SJSA1 (cell line): ENCODE measurements at regions not wholly inside any gene's neighbourhood (a gene's known extent, or its start where the extent isn't known, plus 50 kb on each side); places are given as distances from the start of the nearest gene placed in this dataset.

Source experiments
- DNase-seq, 2 experiments: peaks; one replicate each; pipeline ENCODE4 v3.0.0-alpha.2; 2015 to 2020; ENCODE audit warnings: low spot score in 2 of 2, low read depth in 1 of 2
- H3K27ac ChIP-seq: fragments of 250-450 bp; sonication (Bioruptor Pico); 2 replicates; pipeline ENCODE4 v1.5.1; 2020; ENCODE audit warnings: mild to moderate bottlenecking, moderate library complexity
- H3K27me3 ChIP-seq: fragments of 250-450 bp; sonication (Bioruptor Pico); replicated peaks from 2 replicates; pipeline ENCODE4 v1.5.1; 2020; ENCODE audit warnings: mild to moderate bottlenecking, moderate library complexity
- H3K36me3 ChIP-seq: fragments of 250-450 bp; sonication (Bioruptor Pico); 2 replicates; pipeline ENCODE4 v1.5.1; 2020; ENCODE audit warnings: mild to moderate bottlenecking
- H3K4me1 ChIP-seq: fragments of 250-450 bp; sonication (Bioruptor Pico); replicated peaks from 2 replicates; pipeline ENCODE4 v1.6.1; 2021; ENCODE audit warnings: mild to moderate bottlenecking
- H3K4me3 ChIP-seq: fragments of 250-450 bp; sonication (Bioruptor Pico); 2 replicates; pipeline ENCODE4 v1.5.1; 2020; ENCODE audit warnings: mild to moderate bottlenecking
- H3K9me3 ChIP-seq: fragments of 250-450 bp; sonication (Bioruptor Pico); replicated peaks from 2 replicates; pipeline ENCODE4 v1.5.1; 2020; ENCODE audit warnings: mild to moderate bottlenecking

DNA sequence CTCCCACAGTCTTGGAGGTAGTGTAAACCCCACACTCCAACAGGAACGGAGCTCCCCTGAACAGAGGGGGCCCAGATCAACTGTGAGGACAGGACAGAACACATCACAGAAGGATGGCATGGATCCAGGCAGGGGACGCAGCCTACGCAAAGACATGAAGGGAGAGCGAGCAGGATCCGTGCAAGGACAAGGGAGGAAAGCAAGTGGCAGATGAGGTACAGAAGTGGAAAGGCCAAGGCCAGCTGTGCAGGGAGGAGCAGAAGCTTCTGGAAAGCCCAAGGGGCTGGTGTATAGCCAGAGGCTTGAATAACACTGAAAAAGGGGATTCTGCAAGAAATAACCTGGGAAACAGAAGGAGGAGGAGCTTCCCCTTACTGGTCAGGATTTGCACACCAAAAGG lies 81.2 kb downstream of the SIPA1L2 start:
- no peaks in the 10 kb centered on the region for H3K9me3 ChIP-seq
- no peaks in the 10 kb centered on the region for H3K36me3 ChIP-seq
- no peaks in the 10 kb centered on the region for H3K27me3 ChIP-seq
- no peak overlapping the region for H3K4me3 ChIP-seq
- H3K4me1 ChIP-seq = peaks cover 8% of the 10 kb centered on the region
- H3K27ac ChIP-seq = no peak overlapping the region
- no peak for DNase-seq

GRCh38 chr1:232547938-232548484 lies 81.9 kb downstream of the SIPA1L2 start:
- Histone ChIP-seq H3K27ac (no peak overlapping the region), H3K36me3 (no peaks in the 10 kb centered on the region), H3K27me3 (no peaks in the 10 kb centered on the region), H3K9me3 (no peaks in the 10 kb centered on the region), H3K4me1 (peaks cover 6% of the 10 kb centered on the region; the same call in 1 of the 2 replicates), H3K4me3 (no peak overlapping the region)
- no peak for DNase-seq

DNA sequence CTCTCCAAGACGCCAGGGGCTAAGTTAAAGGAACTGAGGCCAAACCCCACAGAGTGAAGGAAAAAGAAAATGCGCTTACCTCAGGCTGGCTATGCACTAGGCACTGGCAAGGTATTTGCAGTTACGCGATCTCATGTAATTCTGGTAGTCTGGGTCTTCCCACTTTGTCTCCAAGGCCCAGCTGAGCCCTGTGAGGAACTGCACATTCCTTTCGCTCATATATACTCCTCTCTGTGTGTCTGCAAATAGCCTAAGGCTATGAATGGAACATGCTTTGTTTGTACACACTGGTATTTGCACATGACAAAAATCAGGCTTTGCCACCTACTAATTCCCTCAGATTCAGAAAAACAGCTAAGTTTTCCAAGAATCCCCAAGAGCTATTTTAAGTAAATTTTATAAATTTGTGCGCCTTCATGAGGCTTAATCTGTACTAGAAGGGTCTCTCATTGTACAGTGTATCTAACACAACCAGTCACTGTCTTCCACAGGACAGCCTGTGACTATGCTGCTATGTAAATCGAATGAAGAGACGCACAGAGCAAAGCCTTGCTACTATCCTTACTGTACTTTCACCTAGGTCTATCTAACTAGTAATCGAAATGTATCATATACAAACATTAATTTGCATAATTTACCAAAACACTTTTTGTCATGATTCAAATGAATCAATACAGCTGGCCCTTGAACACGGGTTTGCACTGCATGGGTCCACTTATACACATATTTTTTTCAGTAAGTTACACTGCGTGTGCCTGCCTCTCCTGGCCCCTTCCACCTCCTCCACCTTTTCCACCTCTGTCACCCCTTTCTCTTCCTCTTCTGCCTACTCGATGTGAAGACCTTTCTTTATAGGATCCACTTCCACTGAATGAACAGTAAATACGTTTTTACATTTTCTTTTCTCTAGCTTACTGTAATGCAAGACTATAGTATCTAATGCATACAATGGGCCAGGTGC lies 87.0 kb downstream of the SIPA1L2 start:
- DNase-seq = no peak
- no peaks in the 10 kb centered on the region for H3K9me3 ChIP-seq
- H3K36me3 ChIP-seq = no peaks in the 10 kb centered on the region
- no peak overlapping the region for H3K27ac ChIP-seq
- H3K4me3 ChIP-seq = no peak overlapping the region
- no peaks in the 10 kb centered on the region for H3K27me3 ChIP-seq
- peaks cover 19% of the 10 kb centered on the region for H3K4me1 ChIP-seq

- no peak overlapping the region for H3K4me3 ChIP-seq
- H3K4me1 ChIP-seq = peaks cover 18% of the 10 kb centered on the region
- no peak for DNase-seq
- no peaks in the 10 kb centered on the region for H3K27me3 ChIP-seq
- peak overlapping the region; percentile 69; the same call in 1 of the 2 replicates for H3K27ac ChIP-seq
- no peaks in the 10 kb centered on the region for H3K36me3 ChIP-seq
- no peaks in the 10 kb centered on the region for H3K9me3 ChIP-seq
Observed at GRCh38 chr1:232538943-232539302, 91.0 kb downstream of the SIPA1L2 start.

GRCh38 chr1:232538224-232538942 lies 91.5 kb downstream of the SIPA1L2 start:
- peaks cover 18% of the 10 kb centered on the region for H3K4me1 ChIP-seq
- no peaks in the 10 kb centered on the region for H3K27me3 ChIP-seq
- H3K9me3 ChIP-seq = no peaks in the 10 kb centered on the region
- H3K36me3 ChIP-seq = no peaks in the 10 kb centered on the region
- peak overlapping the region; percentile 69 for H3K27ac ChIP-seq
- peak; percentile 62 to 70 for DNase-seq
- H3K4me3 ChIP-seq = no peak overlapping the region

GRCh38 chr1:232534552-232535517 lies 95.1 kb downstream of the SIPA1L2 start:
- Histone ChIP-seq H3K4me1 (peaks cover 22% of the 10 kb centered on the region), H3K4me3 (no peak overlapping the region), H3K36me3 (0 out of 2 replicates have a peak, but pooled peaks cover 3% of the 10 kb centered on the region), H3K9me3 (no peaks in the 10 kb centered on the region), H3K27me3 (no peaks in the 10 kb centered on the region), H3K27ac (no peak overlapping the region)
- no peak for DNase-seq

GRCh38 chr1:232533328-232533727 lies 96.6 kb downstream of the SIPA1L2 start:
- Histone ChIP-seq H3K9me3 (no peaks in the 10 kb centered on the region), H3K4me3 (no peak overlapping the region), H3K27me3 (no peaks in the 10 kb centered on the region), H3K36me3 (0 out of 2 replicates have a peak, but pooled peaks cover 3% of the 10 kb centered on the region), H3K4me1 (peaks cover 9% of the 10 kb centered on the region), H3K27ac (no peak overlapping the region)
- no peak for DNase-seq

GRCh38 chr1:232532901-232533300 lies 97.0 kb downstream of the SIPA1L2 start:
- no peaks in the 10 kb centered on the region for H3K27me3 ChIP-seq
- H3K9me3 ChIP-seq = no peaks in the 10 kb centered on the region
- no peak for DNase-seq
- 0 out of 2 replicates have a peak, but pooled peaks cover 3% of the 10 kb centered on the region for H3K36me3 ChIP-seq
- H3K4me3 ChIP-seq = no peak overlapping the region
- no peak overlapping the region for H3K27ac ChIP-seq
- H3K4me1 ChIP-seq = peaks cover 5% of the 10 kb centered on the region

DNA sequence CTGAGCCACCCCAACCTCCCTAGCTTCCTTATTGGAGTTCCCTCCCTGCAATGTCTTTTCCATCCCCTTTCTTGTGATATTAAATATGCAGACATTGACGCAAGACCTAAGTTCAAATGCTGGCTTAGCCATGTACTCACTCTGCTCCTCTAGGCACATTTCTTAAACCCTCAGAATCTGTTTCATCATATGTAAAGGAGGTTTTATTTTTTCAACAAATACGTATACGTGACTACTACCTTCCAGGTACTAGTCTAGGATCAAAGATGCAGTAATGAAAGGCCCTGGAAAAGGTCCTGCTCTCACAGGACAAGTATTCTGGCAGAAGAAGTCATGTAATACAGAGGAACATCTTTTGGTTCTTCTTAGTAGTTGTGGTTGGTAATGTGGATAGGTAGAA lies 98.6 kb downstream of the SIPA1L2 start:
- H3K27ac ChIP-seq = no peak overlapping the region
- DNase-seq = no peak
- H3K4me3 ChIP-seq = no peak overlapping the region
- 0 out of 2 replicates have a peak, but pooled peaks cover 3% of the 10 kb centered on the region for H3K36me3 ChIP-seq
- H3K9me3 ChIP-seq = no peaks in the 10 kb centered on the region
- H3K27me3 ChIP-seq = no peaks in the 10 kb centered on the region
- H3K4me1 ChIP-seq = peaks cover 4% of the 10 kb centered on the region; the same call in 1 of the 2 replicates

- DNase-seq = no peak
Observed at GRCh38 chr1:232529747-232530146, 100.2 kb downstream of the SIPA1L2 start.

GRCh38 chr1:232528472-232529089 lies 101.4 kb downstream of the SIPA1L2 start:
- H3K27me3 ChIP-seq = no peaks in the 10 kb centered on the region
- H3K4me1 ChIP-seq = peaks cover 10% of the 10 kb centered on the region
- H3K36me3 ChIP-seq = 0 out of 2 replicates have a peak, but pooled peaks cover 3% of the 10 kb centered on the region
- no peak overlapping the region for H3K4me3 ChIP-seq
- H3K27ac ChIP-seq = no peak overlapping the region
- no peak for DNase-seq
- H3K9me3 ChIP-seq = no peaks in the 10 kb centered on the region

More at GRCh38 chr1:232529747-232530146, 100.2 kb downstream of the SIPA1L2 start:
- H3K27ac ChIP-seq = no peak overlapping the region
- no peaks in the 10 kb centered on the region for H3K9me3 ChIP-seq
- no peak overlapping the region for H3K4me3 ChIP-seq
- no peaks in the 10 kb centered on the region for H3K27me3 ChIP-seq
- H3K4me1 ChIP-seq = peaks cover 4% of the 10 kb centered on the region; the same call in 1 of the 2 replicates
- H3K36me3 ChIP-seq = 0 out of 2 replicates have a peak, but pooled peaks cover 3% of the 10 kb centered on the region

GRCh38 chr1:232524056-232524455 lies 105.9 kb downstream of the SIPA1L2 start:
- peak in 1 of 2 experiments; percentile 20 for DNase-seq
- H3K27ac ChIP-seq = no peak overlapping the region
- H3K27me3 ChIP-seq = no peaks in the 10 kb centered on the region
- H3K4me3 ChIP-seq = no peak overlapping the region
- H3K36me3 ChIP-seq = no peaks in the 10 kb centered on the region
- H3K9me3 ChIP-seq = no peaks in the 10 kb centered on the region
- H3K4me1 ChIP-seq = peaks cover 6% of the 10 kb centered on the region
